Motor neuron (in vitro differentiated cells): ENCODE measurements at regions not wholly inside any gene's neighbourhood (a gene's known extent, or its start where the extent isn't known, plus 50 kb on each side); places are given as distances from the start of the nearest gene placed in this dataset.
"Not testable (repeated sequence)": the region's sequence is repeated elsewhere in the genome, so short reads cannot be mapped to it uniquely, and the experiment has no call there.

ENCODE experiments used
- ATAC-seq, 8 experiments: fragments of 200-7000 bp; cut with Tn5 transposase; replicated peaks in 6 of 8; 2 replicates each; pipeline ENCODE4 v1.8.0; 2021; ENCODE audit warnings: mild to moderate bottlenecking in 8 of 8, moderate library complexity in 8 of 8
- H3K27ac ChIP-seq, 2 donors: fragments of 250-450 bp; sonication (Bioruptor Pico); 2 replicates each; pipeline ENCODE4 v1.9.0; 2021; ENCODE audit warnings: antibody characterized with exemption in 2 of 2, mild to moderate bottlenecking in 2 of 2, moderate library complexity in 1 of 2
- H3K4me1 ChIP-seq, 2 donors: fragments of 250-450 bp; sonication (Bioruptor Pico); replicated peaks in 1 of 2; 2 replicates each; pipeline ENCODE4 v1.6.1; 2021; ENCODE audit warnings: antibody characterized with exemption in 2 of 2, mild to moderate bottlenecking in 2 of 2, moderate library complexity in 1 of 2
- H3K4me3 ChIP-seq, 5 donors: fragments of 250-450 bp; sonication (Bioruptor Pico); 2 replicates each; pipeline ENCODE4 v1.9.0; 2021; ENCODE audit warnings: antibody characterized with exemption in 5 of 5, mild to moderate bottlenecking in 5 of 5, moderate library complexity in 4 of 5
- WGBS, 10 experiments: fragments of 450-650 bp; shearing (Covaris generic); methylation state at CpG; one replicate each; pipeline ENCODE4 v1.0.0; 2022; 5-methylcytosine and 5-hydroxymethylcytosine counted together
- in situ Hi-C, 9 experiments: fragments of 400-800 bp; cut with MboI; loops; one replicate each; pipeline ENCODE4 v1.15.0; 2021; ENCODE audit warnings: low sequenced_read_pairs in 9 of 9, low pct_unique_long_range_greater_than_20kb in 2 of 9; ENCODE audit not compliant: unreplicated experiment in 9 of 9

DNA sequence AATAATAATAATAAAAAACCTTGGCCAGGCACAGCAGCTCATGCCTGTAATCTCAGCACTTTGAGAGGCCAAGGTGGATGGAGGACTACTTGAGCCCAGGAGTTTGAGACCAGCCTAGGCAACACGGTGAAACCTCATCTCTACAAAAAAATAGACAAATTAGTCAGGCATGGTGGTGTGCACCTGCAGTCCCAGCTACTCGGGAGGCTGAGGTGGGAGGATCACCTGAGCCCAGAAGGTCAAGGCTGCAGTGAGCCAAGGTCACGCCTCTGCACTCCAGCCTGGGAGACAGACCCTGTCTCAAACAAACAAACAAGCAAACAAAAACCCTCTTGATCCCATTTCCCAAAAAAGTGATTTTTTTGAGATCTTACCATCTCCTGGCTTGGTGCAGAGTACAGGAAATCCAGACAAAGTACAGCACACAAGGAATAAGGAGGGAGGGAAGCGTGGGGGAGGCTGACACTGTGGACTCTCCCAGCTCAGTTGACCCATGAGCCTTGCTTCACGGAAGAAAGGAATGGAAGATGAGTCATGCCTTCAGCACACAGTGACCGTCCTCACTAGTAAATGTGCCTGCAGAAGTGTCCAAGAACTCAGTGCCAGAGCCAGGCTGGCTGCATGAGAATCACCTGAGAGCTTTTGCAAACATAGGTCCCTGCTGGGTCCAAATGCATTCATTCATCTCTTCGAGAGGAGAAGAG lies 136.9 kb downstream of the OTOP1 start:
- in situ Hi-C loops: not testable (repeated sequence)
- 10 to 80% (median 65%) methylated on average over 1 to 4 of the region's 7 CpGs; no CpG with 5 or more reads in 5 of the 10 experiments for WGBS, 10 experiments

DNA sequence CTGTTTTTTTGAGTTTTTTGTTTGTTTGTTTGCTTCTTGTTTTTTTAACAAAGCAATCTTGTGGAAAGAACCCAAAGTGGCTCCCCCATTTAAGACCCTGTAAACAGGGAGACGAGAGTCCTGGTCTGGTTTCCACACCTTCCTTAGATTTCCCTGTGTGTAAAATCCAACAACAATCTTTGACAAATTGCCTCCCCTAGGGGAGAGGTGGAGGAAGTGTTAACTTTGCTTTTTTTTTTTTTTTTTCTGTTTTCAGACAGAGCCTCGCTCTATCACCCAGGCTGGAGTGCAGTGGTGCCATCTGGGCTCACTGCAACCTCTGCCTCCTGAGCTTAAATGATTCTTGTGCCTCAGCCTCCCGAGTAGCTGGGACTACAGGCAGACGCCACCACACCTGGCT lies 136.0 kb downstream of the OTOP1 start:
- H3K27ac ChIP-seq, H3K4me3 ChIP-seq, H3K4me1 ChIP-seq, in situ Hi-C loops, ATAC-seq: not testable (repeated sequence)
- WGBS, 10 experiments: 40% methylated on average over 2 of the region's 4 CpGs; no CpG with 5 or more reads in 9 of the 10 experiments

More for the DNA sequence above, 136.9 kb downstream of the OTOP1 start:
- H3K27ac ChIP-seq, ATAC-seq, H3K4me1 ChIP-seq, H3K4me3 ChIP-seq: not testable (repeated sequence)

DNA sequence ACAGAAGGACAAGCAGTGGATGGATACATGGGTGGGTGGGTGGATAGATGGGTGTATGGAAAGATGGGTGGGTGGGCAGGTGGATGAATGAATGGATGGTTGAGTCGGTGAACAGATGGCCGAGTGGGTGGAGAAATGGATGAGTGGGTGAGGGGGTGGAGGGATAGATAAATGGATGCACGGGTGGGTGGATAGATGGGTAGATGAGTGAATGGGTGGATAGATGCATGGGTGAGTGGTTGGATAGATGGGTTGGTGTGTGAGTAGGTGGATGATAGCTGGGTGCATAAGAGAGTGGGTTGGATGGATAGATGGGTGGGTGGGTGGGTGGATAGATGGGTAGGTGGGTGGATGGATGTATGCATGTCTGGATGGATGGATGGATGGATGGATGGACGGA lies 134.6 kb downstream of the OTOP1 start:
- H3K27ac ChIP-seq, H3K4me1 ChIP-seq, in situ Hi-C loops, H3K4me3 ChIP-seq, ATAC-seq: not testable (repeated sequence)
- WGBS, 10 experiments: no CpG with 5 or more reads among the region's 4 CpGs

DNA sequence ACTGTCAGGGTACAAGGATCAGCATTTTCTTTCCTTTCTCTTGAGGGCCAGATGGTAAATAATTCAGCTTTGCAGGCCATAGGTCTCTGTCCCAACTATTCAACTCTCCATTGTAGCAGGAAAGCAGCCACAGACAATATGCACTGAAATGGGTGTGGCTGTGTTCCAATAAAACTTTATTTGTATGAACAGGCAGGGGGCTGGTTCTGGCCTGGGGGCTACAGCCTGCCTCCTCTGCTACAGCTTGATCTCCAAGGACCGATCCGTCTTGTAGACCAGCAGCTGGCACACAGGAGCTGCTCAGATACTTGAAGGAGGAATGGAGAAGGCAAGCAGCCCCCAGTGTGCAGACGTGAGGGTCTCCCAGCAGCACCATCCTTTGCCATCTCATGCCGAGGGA lies 127.1 kb downstream of the OTOP1 start:
- no CpG with 5 or more reads among the region's 4 CpGs for WGBS, 10 experiments
- not testable (repeated sequence) for H3K4me1 ChIP-seq, ATAC-seq, H3K4me3 ChIP-seq, H3K27ac ChIP-seq
- in situ Hi-C loops: loop anchor here in 1 of 9 experiments (25.0 kb wide), 1 partner anchor 112 kb away; no protein-coding TSS in a partner anchor

DNA sequence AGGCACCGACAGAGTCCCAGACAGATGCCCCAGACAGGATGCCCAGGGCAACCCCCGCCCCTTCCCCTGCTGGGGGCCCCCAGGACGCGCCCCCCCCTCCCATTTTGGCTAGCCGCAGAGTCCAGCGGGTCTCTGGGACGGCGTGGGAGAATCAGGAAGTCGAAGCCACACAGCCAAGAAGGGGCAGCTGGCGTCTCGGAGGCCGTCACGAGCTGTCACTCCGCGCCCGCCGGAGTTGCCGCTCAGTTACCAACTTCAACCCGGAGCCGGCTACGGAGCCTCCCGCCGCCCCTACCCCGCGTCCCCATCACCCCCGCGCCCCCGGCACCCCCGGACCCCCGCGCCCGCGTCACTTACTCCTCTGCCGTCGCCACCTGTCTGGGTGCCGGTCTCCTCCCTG lies 119.8 kb downstream of the OTOP1 start:
- H3K27ac ChIP-seq, H3K4me1 ChIP-seq: not testable (repeated sequence)
- no CpG with 5 or more reads among the region's 36 CpGs for WGBS, 10 experiments
- H3K4me3 ChIP-seq: peak overlapping the region; percentile 24 to 49 (median 28)
- peak in 1 of 8 experiments; percentile 6 for ATAC-seq
- in situ Hi-C loops: loop anchor here in 1 of 9 experiments (25.0 kb wide), 1 partner anchor 120 kb away; no protein-coding TSS in a partner anchor

DNA sequence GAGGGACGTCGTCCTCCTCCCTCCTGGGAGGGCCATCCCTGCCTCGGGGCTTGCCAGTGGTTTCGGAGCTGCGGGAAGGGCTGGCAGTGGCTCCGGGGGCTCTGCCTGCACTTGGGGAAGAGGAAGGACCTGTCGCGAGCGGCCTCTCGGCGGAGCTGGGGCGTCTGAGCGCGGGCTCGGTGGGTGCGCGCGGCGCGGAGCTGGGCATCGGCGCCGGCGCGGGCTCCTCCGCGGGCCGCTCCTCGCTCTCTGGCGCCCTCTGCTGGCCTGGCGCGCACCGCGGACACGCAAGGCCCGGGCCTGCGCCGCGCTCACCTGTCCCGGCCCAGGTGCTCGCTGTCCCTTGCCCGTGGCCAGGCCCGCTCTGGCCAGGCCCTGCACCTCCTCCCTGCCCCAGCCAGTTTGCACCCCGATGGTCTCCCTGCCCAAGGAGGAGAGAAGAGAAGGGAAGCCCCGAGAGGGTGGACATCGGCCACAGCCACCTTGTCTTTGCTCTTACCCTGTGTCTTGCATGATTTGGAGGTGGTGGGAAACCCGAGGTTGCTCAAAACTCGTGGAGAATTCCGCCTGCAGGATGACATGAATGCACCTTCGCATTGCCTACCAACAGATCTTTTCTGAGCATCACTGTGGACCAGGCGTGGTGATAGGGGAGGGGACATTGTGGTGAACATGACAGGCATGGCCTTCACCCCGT lies 119.2 kb downstream of the OTOP1 start:
- WGBS, 10 experiments: 8 to 40% methylated on average over 1 to 23 of the region's 52 CpGs; no CpG with 5 or more reads in 8 of the 10 experiments
- H3K4me1 ChIP-seq, H3K27ac ChIP-seq: not testable (repeated sequence)
- ATAC-seq: peak in 7 of 8 experiments; percentile 23 to 93 (median 44)
- peak overlapping the region; percentile 24 to 49 (median 28) for H3K4me3 ChIP-seq
- in situ Hi-C loops: loop anchor here in 1 of 9 experiments (25.0 kb wide), 1 partner anchor 120 kb away; no protein-coding TSS in a partner anchor

DNA sequence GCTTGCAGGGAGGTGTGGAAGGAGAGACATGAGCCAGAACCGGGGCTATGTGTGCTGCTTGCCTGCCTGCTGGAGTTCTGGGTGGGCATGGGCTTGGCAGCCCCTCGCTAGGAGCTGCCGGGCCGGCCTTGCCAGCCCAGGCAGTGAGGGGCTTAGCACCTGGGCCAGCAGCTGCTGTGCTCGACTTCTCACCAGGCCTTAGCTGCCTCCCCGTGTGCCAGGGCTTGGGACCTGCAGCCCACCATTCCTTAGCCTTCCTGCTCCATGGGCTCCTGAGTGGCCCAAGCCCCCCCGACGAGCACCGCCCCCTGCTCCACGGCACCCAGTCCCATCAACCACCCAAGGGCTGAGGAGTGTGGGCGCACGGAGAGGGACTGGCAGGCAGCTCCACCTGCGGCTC lies 111.3 kb downstream of the OTOP1 start:
- in situ Hi-C loops: loop anchor here in 1 of 9 experiments (25.0 kb wide), 1 partner anchor 128 kb away; no protein-coding TSS in a partner anchor
- not testable (repeated sequence) for ATAC-seq, H3K27ac ChIP-seq, H3K4me3 ChIP-seq, H3K4me1 ChIP-seq
- WGBS, 10 experiments: 100% methylated on average over 2 of the region's 13 CpGs; no CpG with 5 or more reads in 9 of the 10 experiments

DNA sequence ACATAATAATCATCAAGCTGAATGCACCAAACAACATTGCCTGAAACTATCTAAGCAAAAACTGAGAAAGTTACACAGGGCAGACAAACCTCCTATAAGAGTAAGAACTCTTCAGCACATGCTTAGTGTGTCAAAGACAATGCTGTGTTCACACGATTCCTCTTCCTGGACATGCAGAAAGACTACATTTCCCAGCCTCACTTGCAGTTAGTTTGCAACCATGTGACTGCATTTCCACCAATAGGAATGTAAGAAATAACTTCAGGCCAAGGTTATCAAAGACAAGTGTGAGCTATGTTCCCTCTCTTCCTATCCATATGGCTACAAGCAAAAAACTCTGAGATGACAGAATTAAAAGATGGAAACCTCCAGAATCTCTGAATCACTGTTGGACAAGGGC lies 109.8 kb downstream of the OTOP1 start:
- H3K27ac ChIP-seq, H3K4me1 ChIP-seq: not testable (repeated sequence)
- 43 to 44% methylated on average over 1 of the region's 1 CpG; no CpG with 5 or more reads in 8 of the 10 experiments for whole genome bisulfite sequencing, 10 experiments

DNA sequence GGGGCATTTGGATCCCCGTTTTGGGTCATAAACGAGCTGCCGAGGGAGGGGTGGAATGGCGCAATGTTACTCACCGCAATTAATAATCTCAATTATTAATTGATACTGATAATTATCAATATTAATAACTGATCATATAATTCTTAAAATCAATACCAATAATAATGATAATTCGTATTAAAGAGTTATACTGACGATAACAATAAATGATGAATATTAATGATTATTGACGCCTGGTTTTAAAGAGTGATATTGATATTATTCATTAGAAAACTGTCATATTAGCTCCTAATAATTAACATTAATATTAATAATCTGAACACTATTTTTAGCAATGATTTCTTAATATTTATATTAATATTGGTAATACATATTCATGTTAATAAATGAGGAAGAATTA lies 92.4 kb downstream of the OTOP1 start:
- H3K27ac ChIP-seq, ATAC-seq, H3K4me1 ChIP-seq, H3K4me3 ChIP-seq, in situ Hi-C loops: not testable (repeated sequence)
- 39 to 100% (median 61%) methylated on average over 1 to 7 of the region's 8 CpGs; no CpG with 5 or more reads in 5 of the 10 experiments for WGBS, 10 experiments

More for the DNA sequence above, 109.8 kb downstream of the OTOP1 start:
- in situ Hi-C loops: loop anchor here in 1 of 9 experiments (25.0 kb wide), 1 partner anchor 130 kb away; no protein-coding TSS in a partner anchor
- not testable (repeated sequence) for ATAC-seq, H3K4me3 ChIP-seq

DNA sequence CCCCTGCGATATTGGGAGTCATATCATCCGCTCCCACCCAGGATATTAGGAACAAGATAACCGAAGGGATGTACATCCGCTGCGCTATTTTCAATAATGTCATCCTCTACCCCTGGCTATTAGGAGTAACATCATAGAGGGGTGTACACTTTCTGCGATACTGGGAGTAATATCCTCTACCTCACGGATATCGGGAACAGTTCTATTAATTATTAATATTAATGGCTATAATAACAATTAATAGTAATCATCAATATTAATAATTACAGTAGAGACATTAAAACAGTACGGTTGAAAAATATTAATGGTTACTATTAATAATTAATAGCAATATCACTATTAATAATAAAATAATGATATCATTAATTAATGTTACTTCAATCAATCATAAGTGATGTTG lies 90.1 kb downstream of the OTOP1 start:
- in situ Hi-C loops, H3K4me3 ChIP-seq, H3K27ac ChIP-seq, H3K4me1 ChIP-seq, ATAC-seq: not testable (repeated sequence)
- 88 to 100% (median 94%) methylated on average over 1 to 7 of the region's 9 CpGs; no CpG with 5 or more reads in 6 of the 10 experiments for whole genome bisulfite sequencing, 10 experiments
